Endothelial cell of umbilical vein (primary cell): ENCODE measurements at regions not wholly inside any gene's neighbourhood (a gene's known extent, or its start where the extent isn't known, plus 50 kb on each side); places are given as distances from the start of the nearest gene placed in this dataset.

ENCODE experiments used
- BruUV-seq: library from RNA; stranded (reverse); fragments of 400-500 nt; replicated peaks from 2 replicates; lab custom pipeline; 2021; lab: Mats Ljungman, UMichigan
- CTCF ChIA-PET: fragments of 300-600, 350-600 bp; sonication (Branson Sonifier 250); formaldehyde crosslinking; loops from one replicate; lab custom pipeline; 2021; ENCODE audit warnings: antibody characterized with exemption, inconsistent platforms; lab: Charles Lee
- POLR2A ChIA-PET: fragments of 300-600, 350-600 bp; sonication (Branson Sonifier 250); formaldehyde crosslinking; loops from one replicate; lab custom pipeline; 2021; ENCODE audit warnings: antibody characterized with exemption, inconsistent platforms; lab: Charles Lee
- DNase-seq: peaks from one replicate; pipeline ENCODE4 v3.0.0-alpha.2; 2011; ENCODE audit warnings: low read depth, low spot score
- FAIRE-seq: peaks from 2 replicates; lab custom pipeline; 2011; peaks lifted over from hg19 to GRCh38; lab: Jason Lieb, UNC
- H2AFZ ChIP-seq: 2 replicates; pipeline ENCODE4 v1.6.0; 2012; ENCODE audit warnings: low read depth, low read length, control low read depth, inconsistent platforms
- H3K27ac ChIP-seq: 2 replicates; pipeline ENCODE4 v1.5.1; 2011; ENCODE audit warnings: low read depth, mild to moderate bottlenecking, control low read depth, low read length, moderate library complexity; ENCODE audit not compliant: insufficient read depth
- H3K27me3 ChIP-seq, 2 experiments: 2 replicates each; pipeline versions ENCODE4 v1.6.0 to v1.6.1; 2011; ENCODE audit warnings: low read length in 2 of 2, mixed read lengths in 1 of 2; ENCODE audit not compliant: control insufficient read depth in 2 of 2, insufficient read depth in 2 of 2
- H3K36me3 ChIP-seq, 2 experiments: 2 replicates in 1 of 2; 3 replicates in 1 of 2; pipeline ENCODE4 v1.5.1; 2011; ENCODE audit warnings: low read length in 2 of 2, mild to moderate bottlenecking in 1 of 2, moderate library complexity in 1 of 2; ENCODE audit not compliant: control insufficient read depth in 2 of 2, insufficient read depth in 2 of 2; ENCODE audit errors: extremely low read depth in 1 of 2
- H3K4me1 ChIP-seq: 3 replicates; pipeline ENCODE4 v1.5.1; 2011; ENCODE audit warnings: mild to moderate bottlenecking, low read length; ENCODE audit not compliant: control insufficient read depth, insufficient read depth; ENCODE audit errors: extremely low read depth
- H3K4me2 ChIP-seq: 2 replicates; pipeline ENCODE4 v1.6.1; 2011; ENCODE audit warnings: low read length, control low read depth, mixed read lengths; ENCODE audit not compliant: insufficient read depth
- H3K4me3 ChIP-seq, 3 experiments: fragments of 200-600 bp in 1 of 3; sonication (generic), shearing (Covaris generic) in 1 of 3; replicated peaks in 1 of 3; 2 replicates each; pipeline ENCODE4 v1.5.1; 2011 to 2016; ENCODE audit warnings: control low read depth in 3 of 3, low read length in 3 of 3, mild to moderate bottlenecking in 2 of 3, inconsistent platforms in 1 of 3, low read depth in 1 of 3, moderate library complexity in 1 of 3; ENCODE audit not compliant: insufficient read depth in 1 of 3
- H3K79me2 ChIP-seq: 2 replicates; pipeline ENCODE4 v1.6.0; 2012; ENCODE audit warnings: low read length, inconsistent platforms; ENCODE audit not compliant: control insufficient read depth, insufficient read depth
- H3K9ac ChIP-seq: replicated peaks from 2 replicates; pipeline ENCODE3; 2011; ENCODE audit warnings: low read length, control low read depth; ENCODE audit not compliant: insufficient read depth; ENCODE audit errors: extremely low read depth
- H3K9me1 ChIP-seq: replicated peaks from 3 replicates; pipeline ENCODE4 v1.6.0; 2011; ENCODE audit warnings: mild to moderate bottlenecking, low read length; ENCODE audit not compliant: control insufficient read depth, insufficient read depth; ENCODE audit errors: extremely low read depth
- H3K9me3 ChIP-seq: replicated peaks from 2 replicates; pipeline ENCODE4 v1.5.1; 2012; ENCODE audit warnings: low read length, inconsistent platforms; ENCODE audit not compliant: control insufficient read depth, insufficient read depth
- H4K20me1 ChIP-seq: replicated peaks from 2 replicates; pipeline ENCODE3; 2011; ENCODE audit warnings: mild to moderate bottlenecking, low read length; ENCODE audit not compliant: control insufficient read depth, insufficient read depth; ENCODE audit errors: extremely low read depth
- EZH2 ChIP-seq: IDR thresholded peaks from 2 replicates; pipeline ENCODE4 v1.6.1; 2012; ENCODE audit warnings: borderline replicate concordance, low read depth, mild to moderate bottlenecking, moderate library complexity, low read length, inconsistent platforms; ENCODE audit not compliant: severe bottlenecking
- FOS ChIP-seq: IDR thresholded peaks from 2 replicates; pipeline ENCODE4 v1.6.1; 2011; ENCODE audit warnings: mild to moderate bottlenecking, low read length, moderate library complexity, borderline replicate concordance; ENCODE audit not compliant: insufficient read depth
- GATA2 ChIP-seq: IDR thresholded peaks from 2 replicates; pipeline ENCODE4 v1.7.0; 2011; ENCODE audit warnings: low read depth, mild to moderate bottlenecking, moderate library complexity, mixed read lengths, low read length; ENCODE audit not compliant: insufficient read length, insufficient read depth
- JUN ChIP-seq: IDR thresholded peaks from 2 replicates; pipeline ENCODE4 v1.6.1; 2011; ENCODE audit warnings: borderline replicate concordance, low read depth; ENCODE audit not compliant: insufficient read length, insufficient read depth
- MYC ChIP-seq: IDR thresholded peaks from one replicate; pipeline ENCODE4 v1.6.1; 2011; ENCODE audit warnings: mild to moderate bottlenecking, low read depth, low read length
- POLR2A ChIP-seq: IDR thresholded peaks from 2 replicates; pipeline ENCODE4 v1.6.1; 2012; ENCODE audit warnings: low read depth, mild to moderate bottlenecking, control low read depth, low read length
- POLR2AphosphoS5 ChIP-seq: IDR thresholded peaks from 2 replicates; pipeline ENCODE4 v1.6.1; 2012; ENCODE audit warnings: low read depth, mild to moderate bottlenecking, control low read depth, low read length, moderate library complexity; ENCODE audit not compliant: insufficient read depth
- dilution Hi-C: fragments of 300-500 bp; cut with MboI; formaldehyde crosslinking; loops from one replicate; pipeline ENCODE4 v1.15.0; 2019; ENCODE audit warnings: low sequenced_read_pairs; ENCODE audit not compliant: extremely low pct_ligation_motif_present
- intact Hi-C: fragments of 100-400 bp; cut with micrococcal nuclease; formaldehyde crosslinking; loops from one replicate; pipeline ENCODE4 v1.10.0; 2022
- TF ChIP-seq, protein P1 (sequence below), 2 donors: IDR thresholded peaks; 1 replicate in 1 of 2; 2 replicates in 1 of 2; pipeline ENCODE4 v1.5.1; 2011; ENCODE audit warnings: low read length in 2 of 2, mild to moderate bottlenecking in 2 of 2, moderate library complexity in 2 of 2, control low read depth in 1 of 2, inconsistent platforms in 1 of 2, low read depth in 1 of 2; ENCODE audit not compliant: insufficient read depth in 1 of 2; ENCODE audit errors: extremely low read depth in 1 of 2
- TF ChIP-seq, protein P2 (sequence below): IDR thresholded peaks from 2 replicates; pipeline ENCODE4 v1.6.1; 2011; ENCODE audit not compliant: insufficient read depth, insufficient read length

DNA sequence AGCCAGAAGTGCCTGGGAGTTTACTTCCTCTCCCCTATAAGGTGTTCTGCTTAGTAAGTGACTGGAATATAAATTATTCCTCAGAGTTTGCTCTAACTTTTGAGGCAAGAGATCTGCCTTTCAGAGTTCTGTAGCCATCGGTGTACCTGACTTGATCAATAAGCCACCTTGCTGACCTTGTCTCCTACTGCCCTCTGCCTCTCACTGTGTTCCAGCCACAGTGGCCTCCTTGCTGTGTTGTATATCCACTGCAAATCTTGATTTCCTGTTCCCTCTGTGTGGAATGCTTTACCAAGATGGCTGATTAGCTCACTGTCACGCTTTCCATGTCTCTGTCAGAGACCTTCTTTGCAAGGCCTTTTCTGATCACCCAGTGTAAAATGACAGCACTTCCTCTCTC lies 442.4 kb downstream of the SQOR start:
- FAIRE-seq (no peak), DNase-seq (no peak)
- dilution Hi-C loops (no loop called here), intact Hi-C loops (no loop called here)
- Histone ChIP-seq H3K9me1 (no peaks in the 10 kb centered on the region), H3K9me3 (no peaks in the 10 kb centered on the region), H3K27me3 (no peaks in the 10 kb centered on the region), H3K9ac (no peak overlapping the region), H3K4me2 (no peak overlapping the region), H3K79me2 (no peaks in the 10 kb centered on the region), H3K4me3 (no peak overlapping the region), H2AFZ (no peak overlapping the region), H3K27ac (no peak overlapping the region), H3K4me1 (no peaks in the 10 kb centered on the region), H3K36me3 (no peaks in the 10 kb centered on the region), H4K20me1 (no peaks in the 10 kb centered on the region)
- TF ChIP-seq POLR2A, result no peak
- TF ChIP-seq FOS, result no peak
- TF ChIP-seq, protein P1, sequence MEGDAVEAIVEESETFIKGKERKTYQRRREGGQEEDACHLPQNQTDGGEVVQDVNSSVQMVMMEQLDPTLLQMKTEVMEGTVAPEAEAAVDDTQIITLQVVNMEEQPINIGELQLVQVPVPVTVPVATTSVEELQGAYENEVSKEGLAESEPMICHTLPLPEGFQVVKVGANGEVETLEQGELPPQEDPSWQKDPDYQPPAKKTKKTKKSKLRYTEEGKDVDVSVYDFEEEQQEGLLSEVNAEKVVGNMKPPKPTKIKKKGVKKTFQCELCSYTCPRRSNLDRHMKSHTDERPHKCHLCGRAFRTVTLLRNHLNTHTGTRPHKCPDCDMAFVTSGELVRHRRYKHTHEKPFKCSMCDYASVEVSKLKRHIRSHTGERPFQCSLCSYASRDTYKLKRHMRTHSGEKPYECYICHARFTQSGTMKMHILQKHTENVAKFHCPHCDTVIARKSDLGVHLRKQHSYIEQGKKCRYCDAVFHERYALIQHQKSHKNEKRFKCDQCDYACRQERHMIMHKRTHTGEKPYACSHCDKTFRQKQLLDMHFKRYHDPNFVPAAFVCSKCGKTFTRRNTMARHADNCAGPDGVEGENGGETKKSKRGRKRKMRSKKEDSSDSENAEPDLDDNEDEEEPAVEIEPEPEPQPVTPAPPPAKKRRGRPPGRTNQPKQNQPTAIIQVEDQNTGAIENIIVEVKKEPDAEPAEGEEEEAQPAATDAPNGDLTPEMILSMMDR (IDR thresholded peaks at IDR 0.05; ENCODE audit: extremely low read depth in 1 of 2, insufficient read depth in 1 of 2, low read depth in 1 of 2, low read length in 2 of 2), result no peak
- TF ChIP-seq GATA2, result no peak
- TF ChIP-seq EZH2, result no peak
- no TSS peak for BruUV-seq
- ChIA-PET CTCF (no interaction called here), POLR2A (no interaction called here)

DNA sequence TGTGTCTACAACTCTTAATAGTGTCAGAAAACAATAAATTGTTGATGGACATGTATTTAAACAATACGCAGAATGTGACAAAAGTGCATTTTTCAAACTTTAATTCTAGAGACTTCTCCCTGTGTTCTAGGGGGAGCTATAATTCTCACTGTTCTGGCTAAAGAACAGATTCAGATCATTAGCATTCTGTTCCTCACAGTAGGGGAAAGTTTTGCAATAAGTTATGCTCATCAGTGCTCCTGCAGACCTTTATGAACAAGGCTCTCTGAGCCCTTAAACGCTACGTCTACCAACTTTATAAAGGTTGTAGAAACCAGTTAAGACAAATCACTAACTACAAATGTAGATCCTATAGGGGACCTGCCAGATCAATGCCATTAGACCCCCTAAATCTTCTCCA lies 444.2 kb downstream of the SQOR start:
- no peak overlapping the region for H3K27ac ChIP-seq
- dilution Hi-C loops, result no loop called here
- no peaks in the 10 kb centered on the region for H3K79me2 ChIP-seq
- no peaks in the 10 kb centered on the region for H4K20me1 ChIP-seq
- no peak overlapping the region for H3K4me2 ChIP-seq
- POLR2A ChIA-PET, result no interaction called here
- CTCF ChIA-PET, result interaction anchor here (1.4 kb wide), 1 partner anchor 47 kb away, joined by 3 read pairs; no protein-coding TSS in a partner anchor
- no peak overlapping the region for H3K4me3 ChIP-seq
- DNase-seq, result no peak
- no peaks in the 10 kb centered on the region for H3K9me1 ChIP-seq
- H3K36me3 ChIP-seq, result no peaks in the 10 kb centered on the region
- no peak for FAIRE-seq
- BruUV-seq, result no TSS peak
- intact Hi-C loops, result no loop called here
- H3K9me3 ChIP-seq, result no peaks in the 10 kb centered on the region
- no peaks in the 10 kb centered on the region for H3K27me3 ChIP-seq
- TF ChIP-seq POLR2AphosphoS5, result no peak
- TF ChIP-seq GATA2, result no peak
- TF ChIP-seq POLR2A, result no peak
- no peak for TF ChIP-seq FOS
- TF ChIP-seq MYC, result no peak
- TF ChIP-seq, protein P1 (IDR thresholded peaks at IDR 0.05; ENCODE audit: extremely low read depth in 1 of 2, insufficient read depth in 1 of 2, low read depth in 1 of 2, low read length in 2 of 2), result no peak
- TF ChIP-seq EZH2, result no peak
- TF ChIP-seq JUN, result no peak
- TF ChIP-seq, protein P2, sequence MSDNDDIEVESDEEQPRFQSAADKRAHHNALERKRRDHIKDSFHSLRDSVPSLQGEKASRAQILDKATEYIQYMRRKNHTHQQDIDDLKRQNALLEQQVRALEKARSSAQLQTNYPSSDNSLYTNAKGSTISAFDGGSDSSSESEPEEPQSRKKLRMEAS, result no peak
- no peak overlapping the region for H2AFZ ChIP-seq
- H3K4me1 ChIP-seq, result no peaks in the 10 kb centered on the region
- no peak overlapping the region for H3K9ac ChIP-seq
